ENCODE measurements at regions not wholly inside any gene's neighbourhood (a gene's known extent, or its start where the extent isn't known, plus 50 kb on each side); places are given as distances from the start of the nearest gene placed in this dataset.
"Not testable (repeated sequence)": the region's sequence is repeated elsewhere in the genome, so short reads cannot be mapped to it uniquely, and the experiment has no call there.

GRCh38 chr5:154601014-154601413, 123.0 kb upstream of the HAND1 start:
- no peak overlapping the region for H3K4me3 ChIP-seq (ENCODE audit: low read depth, low read length)
- no peak for DNase-seq (ENCODE audit: low read depth)

DNA sequence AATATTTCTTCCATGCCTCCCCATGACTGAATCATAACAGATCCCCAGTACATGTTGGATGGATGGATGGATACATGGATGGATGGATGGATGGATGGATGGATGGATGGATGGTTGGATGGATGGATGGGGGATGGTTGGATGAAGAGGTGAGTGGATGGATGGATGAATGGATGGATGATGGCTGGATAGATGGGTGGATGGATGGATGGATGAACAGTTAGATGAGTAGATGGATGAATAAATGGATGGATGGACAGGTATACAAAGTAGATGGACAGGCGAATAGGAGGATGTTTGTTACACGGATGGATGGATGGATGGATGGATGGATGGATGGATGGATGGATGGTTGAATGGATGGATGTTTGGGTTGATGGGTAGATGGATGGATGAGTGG, 120.0 kb upstream of the HAND1 start:
- no peak overlapping the region for H3K4me3 ChIP-seq (ENCODE audit: low read depth, low read length)
- DNase-seq (ENCODE audit: low read depth): no peak

DNA sequence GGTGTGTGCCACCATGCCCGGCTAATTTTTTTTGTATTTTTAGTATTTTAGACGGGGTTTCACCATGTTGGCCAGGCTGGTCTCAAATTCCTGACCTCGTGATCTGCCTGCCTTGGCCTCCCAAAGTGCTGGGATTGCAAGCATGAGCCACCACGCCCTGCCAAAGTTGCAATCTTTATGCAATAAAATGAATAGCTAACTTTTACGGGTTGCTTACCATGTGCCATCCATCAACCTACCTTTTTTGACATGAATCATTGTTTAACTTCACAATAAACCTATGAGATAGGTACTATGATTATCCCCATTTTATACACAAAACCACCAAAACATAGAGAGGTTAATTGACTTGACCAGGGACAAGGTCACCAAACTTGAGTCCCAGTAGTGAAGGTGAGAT, 118.8 kb upstream of the HAND1 start:
- not testable (repeated sequence) for H3K4me3 ChIP-seq (ENCODE audit: low read depth, low read length); DNase-seq (ENCODE audit: low read depth)

DNA sequence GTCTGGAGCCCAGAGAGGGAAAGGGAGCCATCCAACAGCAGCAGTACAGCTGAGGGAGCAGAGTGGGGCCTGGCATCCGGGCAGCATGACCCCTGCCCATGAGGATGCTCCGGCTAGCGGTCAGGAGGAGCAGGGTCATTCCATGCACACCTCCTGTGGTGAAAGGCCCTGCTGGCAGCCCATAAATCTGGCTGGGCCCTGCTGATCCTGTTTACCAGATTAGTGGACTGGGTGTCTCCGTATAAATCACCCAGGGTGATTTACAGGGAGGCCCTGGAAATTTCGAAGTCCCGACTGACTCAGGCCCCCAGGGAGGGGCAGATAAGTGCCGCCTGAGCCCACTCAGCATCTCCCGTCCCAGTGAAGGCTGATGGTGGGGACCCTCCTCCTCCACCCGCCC, 117.6 kb upstream of the HAND1 start:
- no peak for DNase-seq (ENCODE audit: low read depth)
- no peak overlapping the region for H3K4me3 ChIP-seq (ENCODE audit: low read depth, low read length)

GRCh38 chr5:154593796-154594195, 115.8 kb upstream of the HAND1 start:
- no peak for DNase-seq (ENCODE audit: low read depth)
- H3K4me3 ChIP-seq (ENCODE audit: low read depth, low read length): no peak overlapping the region

DNA sequence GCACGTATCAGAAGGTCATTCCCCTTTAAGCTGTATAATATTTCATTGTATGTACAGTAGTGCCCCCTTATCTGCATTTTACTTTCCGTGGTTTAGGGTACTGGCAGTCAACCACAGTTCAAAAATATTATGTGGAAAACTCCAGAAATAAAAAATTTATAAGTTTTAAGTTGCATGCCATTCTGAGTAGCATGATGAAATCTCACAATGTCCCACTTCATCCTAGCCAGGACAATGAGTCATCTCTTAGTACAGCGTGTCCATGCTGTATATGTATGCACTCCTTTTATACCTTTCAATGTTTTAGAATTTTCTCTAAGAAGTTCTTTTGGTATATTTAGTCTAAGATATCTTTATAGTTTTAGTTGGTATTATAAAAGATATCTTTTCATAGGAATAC, 115.0 kb upstream of the HAND1 start:
- DNase-seq (ENCODE audit: low read depth): peak; percentile 61
- no peak overlapping the region for H3K4me3 ChIP-seq (ENCODE audit: low read depth, low read length)

DNA sequence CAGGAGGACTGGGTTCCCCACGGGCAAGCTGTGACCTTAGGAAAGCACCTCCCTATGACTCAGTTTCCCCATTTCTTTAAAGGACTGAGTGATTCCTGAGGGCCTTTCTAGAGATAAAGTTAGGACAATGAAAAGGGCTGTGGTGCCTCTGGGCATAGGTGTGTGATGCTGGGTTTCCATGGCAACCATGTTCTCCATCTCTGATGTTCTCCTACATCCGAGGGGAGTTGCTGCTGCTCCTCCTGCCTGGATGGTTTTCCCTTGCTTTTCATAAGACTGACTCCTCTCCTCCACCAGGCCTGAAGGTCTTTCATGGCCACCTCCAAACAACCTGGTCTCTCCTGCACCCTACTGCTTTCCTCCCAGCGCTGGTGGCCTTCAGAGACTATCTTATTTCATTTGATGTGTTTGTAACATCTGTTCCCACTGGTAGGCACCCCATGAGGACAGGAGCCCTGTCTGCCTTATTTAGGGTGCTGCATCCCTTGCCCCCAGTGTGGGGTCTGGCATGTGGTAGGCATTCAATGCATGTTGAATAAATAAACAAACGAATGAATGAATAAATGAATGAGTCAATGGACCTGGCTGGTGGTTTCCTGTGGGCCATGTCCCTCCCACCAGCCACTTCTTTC, 112.2 kb upstream of the HAND1 start:
- H3K4me3 ChIP-seq (ENCODE audit: low read depth, low read length): no peak overlapping the region
- no peak for DNase-seq (ENCODE audit: low read depth)

DNA sequence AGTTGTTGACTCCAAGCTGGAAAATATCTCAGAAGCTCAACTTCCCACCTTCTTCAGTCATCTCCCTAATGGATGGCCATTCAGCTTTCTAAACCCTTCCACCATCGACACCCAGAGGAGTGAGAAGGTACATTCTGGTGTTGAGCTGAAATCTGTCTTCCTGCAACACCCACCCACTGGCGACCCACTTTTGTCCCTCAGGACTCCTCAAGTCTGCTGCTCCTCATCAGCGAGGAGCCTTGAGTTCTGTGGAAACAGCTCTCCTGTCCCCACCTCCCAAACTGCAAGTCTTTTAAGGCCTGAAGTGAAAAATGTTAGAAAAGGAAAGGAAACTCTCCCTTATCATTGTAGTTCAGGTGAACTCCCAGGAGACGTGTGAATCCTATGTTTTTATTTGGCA, 111.5 kb upstream of the HAND1 start:
- DNase-seq (ENCODE audit: low read depth): no peak
- H3K4me3 ChIP-seq (ENCODE audit: low read depth, low read length): no peak overlapping the region

GRCh38 chr5:154588833-154589425, 110.9 kb upstream of the HAND1 start:
- H3K4me3 ChIP-seq (ENCODE audit: low read depth, low read length); DNase-seq (ENCODE audit: low read depth): not testable (repeated sequence)

DNA sequence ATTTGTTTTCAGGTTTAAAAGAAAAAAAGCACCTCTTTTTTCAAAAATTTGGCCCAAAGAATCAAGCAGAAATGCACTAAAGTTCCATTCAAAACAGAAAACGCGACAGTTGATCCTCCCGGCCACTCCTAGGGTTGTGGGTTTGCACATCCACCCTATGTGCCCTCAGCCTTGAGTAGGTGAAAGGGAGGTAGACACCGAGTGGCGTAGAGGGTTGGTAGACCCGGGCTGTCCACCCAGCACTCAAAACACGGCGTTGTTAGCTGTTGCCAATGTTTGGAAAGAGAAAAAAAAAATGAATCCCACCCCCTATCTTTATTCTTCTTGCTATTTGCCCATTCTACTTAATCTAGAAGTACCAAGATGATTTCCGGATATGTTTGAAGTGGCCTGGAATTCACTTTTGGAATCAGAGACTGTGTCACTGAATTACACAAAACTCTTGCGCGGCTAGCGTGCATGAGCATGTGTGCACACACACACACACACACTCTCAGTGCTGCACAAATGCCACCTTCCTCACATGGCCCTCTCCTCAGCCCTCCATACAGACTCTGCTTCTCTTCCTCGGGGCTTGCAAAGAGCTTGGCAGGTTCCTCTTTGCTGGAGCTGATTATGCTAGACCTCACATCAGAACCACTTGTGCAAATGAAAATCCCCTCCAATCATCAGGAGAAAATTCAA, 110.2 kb upstream of the HAND1 start:
- no peak for DNase-seq (ENCODE audit: low read depth)
- H3K4me3 ChIP-seq (ENCODE audit: low read depth, low read length): no peak overlapping the region

DNA sequence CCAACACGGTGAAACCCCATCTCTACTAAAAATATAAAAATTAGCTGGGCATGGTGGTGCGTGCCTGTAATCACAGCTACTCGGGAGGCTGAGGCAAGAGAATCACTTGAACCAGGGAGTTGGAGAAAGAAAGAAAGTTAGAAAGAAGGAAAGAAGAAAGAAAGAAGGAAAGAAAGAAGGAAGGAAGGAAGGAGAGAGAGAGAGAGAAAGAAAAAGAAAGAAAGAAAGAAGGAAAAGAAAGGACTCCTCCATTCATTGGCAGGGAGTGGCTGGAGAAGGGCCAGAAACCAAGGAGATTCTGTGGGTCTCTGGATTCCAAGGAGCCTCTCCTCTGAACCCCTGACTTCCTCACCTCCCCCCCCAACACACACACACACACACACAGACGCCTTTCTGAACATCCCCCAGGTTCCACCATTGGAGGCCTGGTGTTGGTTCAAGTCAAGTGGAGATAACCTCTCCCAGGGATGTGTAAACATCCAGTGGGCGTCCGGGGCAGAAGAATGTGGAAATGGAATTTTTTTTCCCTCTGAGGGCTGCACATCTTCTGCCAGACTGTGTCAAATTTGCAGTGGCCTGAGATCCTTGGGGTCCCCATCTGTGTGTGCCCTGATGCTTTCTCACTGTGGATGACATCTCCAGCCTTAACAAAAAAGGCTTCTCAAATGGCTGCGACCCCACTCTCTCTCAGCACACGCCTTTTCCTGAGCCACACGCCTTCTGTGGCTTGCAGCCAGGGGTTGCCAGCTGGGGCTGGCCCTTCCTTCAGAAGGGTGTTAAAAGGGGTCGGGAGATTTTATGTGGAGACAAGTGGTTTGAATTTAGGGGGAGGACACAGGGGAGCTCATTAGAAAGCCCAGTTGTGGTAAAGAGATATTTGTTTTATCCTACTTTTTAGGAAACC, 109.3 kb upstream of the HAND1 start:
- no peak overlapping the region for H3K4me3 ChIP-seq (ENCODE audit: low read depth, low read length)
- DNase-seq (ENCODE audit: low read depth): no peak

DNA sequence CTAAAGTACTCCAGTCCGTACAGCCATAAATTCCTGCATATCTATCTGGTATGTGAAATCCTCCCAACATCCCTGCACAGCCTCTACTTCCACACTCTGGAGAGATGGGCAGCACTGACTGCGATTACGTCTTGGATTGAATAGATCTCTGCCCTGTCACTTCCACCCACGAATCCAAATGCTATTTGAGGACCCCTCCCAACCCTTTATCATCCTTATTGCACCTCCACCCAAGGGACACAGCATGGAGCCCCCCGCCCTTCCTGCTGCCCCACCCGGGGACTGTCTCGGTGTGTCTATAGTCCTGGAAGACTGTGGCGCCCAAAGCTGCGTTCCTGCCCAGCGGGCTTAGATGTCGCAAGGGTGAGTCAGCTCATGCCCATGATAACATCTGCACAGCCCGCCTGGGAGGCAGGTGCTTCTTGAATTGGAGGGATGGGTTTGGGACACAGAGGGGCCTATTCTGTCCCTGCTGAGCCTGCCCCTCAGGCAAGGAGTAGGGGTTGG, 105.7 kb upstream of the HAND1 start:
- no peak for DNase-seq (ENCODE audit: low read depth)
- H3K4me3 ChIP-seq (ENCODE audit: low read depth, low read length): no peak overlapping the region

- H3K4me3 ChIP-seq (ENCODE audit: low read depth, low read length): no peak overlapping the region
- DNase-seq (ENCODE audit: low read depth): no peak
These were observed 102.4 kb upstream of the HAND1 start for GRCh38 chr5:154580422-154580821.

DNA sequence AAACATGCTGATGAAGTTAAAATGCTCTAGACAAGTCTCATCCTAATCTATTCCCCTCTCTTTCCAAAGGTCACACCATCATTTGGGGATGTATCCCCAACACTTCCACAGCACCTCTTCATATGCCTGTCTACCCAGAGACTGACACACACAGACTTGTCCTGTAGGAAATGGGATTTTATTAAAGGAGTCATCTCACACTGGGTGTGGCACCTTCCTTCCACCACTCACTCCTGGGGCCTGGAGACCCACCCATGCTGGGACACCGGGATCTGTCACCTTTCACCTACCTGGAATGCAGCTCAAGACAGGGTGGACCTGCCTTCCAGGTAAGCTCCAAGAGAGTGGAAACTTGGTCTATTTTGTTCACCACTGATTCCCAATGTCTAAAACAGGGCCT, 99.4 kb upstream of the HAND1 start:
- DNase-seq (ENCODE audit: low read depth): no peak
- no peak overlapping the region for H3K4me3 ChIP-seq (ENCODE audit: low read depth, low read length)

DNA sequence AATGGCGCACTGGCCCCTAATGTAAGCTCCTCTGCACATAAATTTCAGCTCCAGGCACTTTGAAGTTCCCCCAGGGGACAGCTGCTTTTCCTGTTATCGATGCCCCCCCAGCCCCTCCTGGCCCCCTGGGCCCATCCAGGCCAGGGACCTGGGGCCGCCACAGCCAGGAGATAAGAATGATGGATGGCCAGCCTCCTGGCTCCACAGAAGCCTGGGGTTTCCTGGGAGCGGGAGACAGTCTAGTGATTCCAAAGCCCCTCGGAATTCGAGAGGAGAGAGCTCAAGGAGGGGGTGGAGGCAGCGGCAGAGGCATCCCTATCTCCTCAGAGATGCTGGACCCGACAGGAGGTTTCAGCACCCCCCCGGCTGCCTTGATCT, 98.4 kb upstream of the HAND1 start:
- H3K4me3 ChIP-seq (ENCODE audit: low read depth, low read length): no peak overlapping the region
- DNase-seq (ENCODE audit: low read depth): no peak

DNA sequence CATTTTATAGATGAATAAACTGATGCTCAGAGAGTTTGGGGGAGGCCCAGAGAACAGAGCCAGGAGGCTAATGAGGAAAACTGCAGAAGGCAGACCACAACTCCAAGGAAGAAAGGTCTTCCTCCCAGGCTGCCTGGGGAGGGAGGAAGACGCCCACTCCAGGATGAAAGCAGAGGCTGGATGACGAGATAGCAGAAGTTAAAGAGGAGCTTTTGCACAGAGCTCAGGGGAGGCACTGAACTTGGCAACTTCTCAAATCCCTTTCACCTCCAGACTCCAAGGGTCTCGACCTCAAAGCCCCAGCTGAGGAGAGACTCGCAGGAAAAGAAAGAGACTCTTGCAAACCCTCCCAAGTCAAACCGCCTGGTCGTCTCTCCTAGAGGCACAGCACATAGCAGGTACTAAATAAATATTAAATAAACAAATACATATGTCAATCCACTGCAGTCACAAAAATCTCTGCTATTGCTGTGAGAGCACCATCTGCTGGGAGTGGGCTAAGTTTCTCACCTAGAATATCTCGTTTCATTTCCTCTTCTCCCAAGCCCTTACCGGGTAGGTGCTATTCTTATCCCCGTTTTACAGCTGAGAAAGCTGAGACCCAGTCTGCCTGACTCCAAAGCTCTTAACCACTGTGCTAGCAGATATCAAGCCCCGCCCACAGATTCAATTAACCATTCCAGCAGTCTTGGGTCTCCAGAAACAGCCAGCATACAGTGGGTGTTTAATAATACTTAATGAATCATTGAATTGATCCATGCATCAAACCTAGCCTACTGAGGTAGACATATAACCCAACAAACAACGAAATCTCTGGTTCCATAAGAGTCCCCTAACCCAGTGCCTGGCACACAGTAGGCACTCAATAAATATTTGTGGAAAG, 97.8 kb upstream of the HAND1 start:
- no peak for DNase-seq (ENCODE audit: low read depth)
- H3K4me3 ChIP-seq (ENCODE audit: low read depth, low read length): no peak overlapping the region

- DNase-seq (ENCODE audit: low read depth): no peak
- no peak overlapping the region for H3K4me3 ChIP-seq (ENCODE audit: low read depth, low read length)
These were observed 95.0 kb upstream of the HAND1 start for GRCh38 chr5:154573011-154573410.

DNA sequence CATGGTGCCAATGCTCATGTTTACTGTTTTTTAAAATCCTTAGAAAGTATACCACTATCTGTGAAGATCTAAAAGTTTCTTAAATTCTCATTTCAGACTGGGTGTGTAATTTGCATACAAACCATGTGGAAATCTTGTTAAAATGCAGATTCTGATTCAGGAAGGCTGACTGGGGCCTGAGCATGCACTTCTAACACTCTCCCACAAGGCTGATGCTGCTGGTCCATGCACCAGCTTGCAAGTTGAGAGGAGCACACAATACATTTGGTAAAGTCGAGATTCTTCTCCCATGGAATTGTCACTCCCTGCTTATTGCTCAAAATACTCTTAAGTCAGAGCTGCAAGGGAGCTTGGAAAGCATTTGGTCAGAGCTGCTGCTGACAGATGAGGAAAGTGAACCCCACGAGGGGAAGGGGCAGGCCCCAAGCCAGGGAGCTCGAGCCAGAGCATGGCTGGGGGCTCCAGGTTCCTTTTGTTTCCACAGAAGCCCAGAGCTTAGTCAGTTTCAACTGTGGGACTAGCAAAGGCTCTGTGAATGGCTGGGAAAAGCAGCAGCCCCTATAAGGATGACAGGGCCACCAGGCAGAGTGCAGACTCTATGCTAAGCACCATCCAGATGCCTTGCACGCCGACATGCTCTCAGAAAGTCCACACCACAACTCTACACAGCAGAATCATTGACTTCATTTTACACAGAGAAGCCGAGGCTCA, 93.5 kb upstream of the HAND1 start:
- H3K4me3 ChIP-seq (ENCODE audit: low read depth, low read length): no peak overlapping the region
- DNase-seq (ENCODE audit: low read depth): no peak
